ENCODE measurements at regions not wholly inside any gene's neighbourhood (a gene's known extent, or its start where the extent isn't known, plus 50 kb on each side); places are given as distances from the start of the nearest gene placed in this dataset.

GRCh38 chr4:126768338-126768737 lies 864.4 kb upstream of the INTU start:
- no peak for TF ChIP-seq POLR2A (IDR thresholded peaks at IDR 0.05)
- TF ChIP-seq POLR2AphosphoS5 (IDR thresholded peaks at IDR 0.05) = no peak
- no peak for TF ChIP-seq CTCF (IDR thresholded peaks at IDR 0.05)
- TF ChIP-seq EP300 (IDR thresholded peaks at IDR 0.05) = no peak

All from suprapubic skin (tissue), 4 donors.